K562 (cell line): ENCODE measurements at regions not wholly inside any gene's neighbourhood (a gene's known extent, or its start where the extent isn't known, plus 50 kb on each side); places are given as distances from the start of the nearest gene placed in this dataset.

Source experiments
- ATAC-seq: fragments of 200-7000 bp; cut with Tn5 transposase; 3 replicates; pipeline ENCODE4 v1.9.1; 2020; ENCODE audit warnings: moderate library complexity
- BruUV-seq: library from RNA; stranded (reverse); fragments of 400-500 nt; replicated peaks from 2 replicates; lab custom pipeline; 2021; lab: Mats Ljungman, UMichigan
- CTCF ChIA-PET: fragments of 300-600 bp; formaldehyde crosslinking; extraction: SDS; loops from one replicate; lab custom pipeline; 2021; ENCODE audit warnings: low intra/inter-chr PET ratio; lab: Yijun Ruan, JAX
- POLR2A ChIA-PET: fragments of 300-600, 350-650 bp; sonication (Branson Sonifier 250); formaldehyde crosslinking; extraction: SDS; loops from one replicate; lab custom pipeline; 2021; ENCODE audit warnings: antibody characterized with exemption, inconsistent platforms; lab: Yijun Ruan, JAX
- DNase-seq, 4 experiments: peaks; one replicate each; pipeline versions ENCODE4 v3.0.0 to v3.0.0-alpha.2; 2011 to 2018; ENCODE audit warnings: low spot score in 3 of 4, mixed read lengths in 3 of 4; ENCODE audit errors: extremely low read depth in 1 of 4
- FAIRE-seq: peaks from 2 replicates; lab custom pipeline; 2011; peaks lifted over from hg19 to GRCh38; lab: Jason Lieb, UNC
- H2AFZ ChIP-seq: 2 replicates; pipeline ENCODE4 v1.6.0; 2011; ENCODE audit warnings: low read depth, low read length, control low read depth, inconsistent platforms
- H3K27ac ChIP-seq: fragments of 200-600 bp; 3 replicates; pipeline ENCODE4 v1.8.0; 2011; ENCODE audit warnings: low read depth, mild to moderate bottlenecking, control low read depth, inconsistent platforms, low read length, moderate library complexity, mixed read lengths; ENCODE audit errors: extremely low read depth
- H3K27me3 ChIP-seq, 2 experiments: fragments of 300-600 bp in 1 of 2; 2 replicates in 1 of 2; 3 replicates in 1 of 2; pipeline versions ENCODE4 v1.6.0 to v1.8.0; 2011; ENCODE audit warnings: inconsistent platforms in 2 of 2, low read length in 2 of 2, mild to moderate bottlenecking in 1 of 2, mixed read lengths in 1 of 2, moderate library complexity in 1 of 2; ENCODE audit not compliant: control insufficient read depth in 2 of 2, insufficient read depth in 2 of 2
- H3K36me3 ChIP-seq: fragments of 300-600 bp; 3 replicates; pipeline ENCODE4 v1.8.0; 2011; ENCODE audit warnings: mild to moderate bottlenecking, low read length, inconsistent platforms; ENCODE audit not compliant: control insufficient read depth, insufficient read depth
- H3K4me1 ChIP-seq, 2 experiments: fragments of 200-600 bp in 1 of 2; replicated peaks in 1 of 2; 2 replicates in 1 of 2; 3 replicates in 1 of 2; pipeline versions ENCODE4 v1.5.1 to v1.8.0; 2011; ENCODE audit warnings: inconsistent platforms in 2 of 2, low read length in 2 of 2, mild to moderate bottlenecking in 1 of 2, mixed read lengths in 1 of 2, moderate library complexity in 1 of 2; ENCODE audit not compliant: control insufficient read depth in 2 of 2, insufficient read depth in 2 of 2
- H3K4me2 ChIP-seq: 2 replicates; pipeline ENCODE4 v1.6.1; 2011; ENCODE audit warnings: low read length, control low read depth, inconsistent platforms, mixed read lengths; ENCODE audit not compliant: insufficient read depth
- H3K4me3 ChIP-seq: fragments of 200-600 bp; sonication (generic), shearing (Covaris generic); 2 replicates; pipeline ENCODE4 v1.5.1; 2016; ENCODE audit warnings: control low read depth, inconsistent platforms
- H3K79me2 ChIP-seq: fragments of 200-600 bp; 3 replicates; pipeline ENCODE4 v1.8.0; 2011; ENCODE audit warnings: low read length, inconsistent platforms; ENCODE audit not compliant: control insufficient read depth, insufficient read depth
- H3K9ac ChIP-seq, 2 experiments: 2 replicates each; pipeline versions ENCODE4 v1.6.0 to v1.6.1; 2011; ENCODE audit warnings: low read depth in 2 of 2, low read length in 2 of 2, control low read depth in 1 of 2, inconsistent platforms in 1 of 2, mild to moderate bottlenecking in 1 of 2, mixed read lengths in 1 of 2; ENCODE audit not compliant: insufficient read depth in 1 of 2
- H3K9me1 ChIP-seq: one replicate; pipeline ENCODE4 v1.6.0; 2011; ENCODE audit warnings: inconsistent platforms, mild to moderate bottlenecking, low read length, moderate library complexity; ENCODE audit not compliant: control insufficient read depth, insufficient read depth
- H3K9me3 ChIP-seq: replicated peaks from 2 replicates; pipeline ENCODE4 v1.5.1; 2011; ENCODE audit warnings: low read depth, low read length, inconsistent platforms; ENCODE audit not compliant: control insufficient read depth, insufficient read depth
- H4K20me1 ChIP-seq: replicated peaks from 2 replicates; pipeline ENCODE4 v1.6.1; 2011; ENCODE audit warnings: low read length, inconsistent platforms, mixed read lengths; ENCODE audit not compliant: control insufficient read depth, insufficient read depth
- CBX3 ChIP-seq, 2 experiments: IDR thresholded peaks; 1 replicate in 1 of 2; 2 replicates in 1 of 2; pipeline ENCODE4 v1.6.1; 2012; ENCODE audit warnings: inconsistent platforms in 2 of 2, low read length in 2 of 2, borderline replicate concordance in 1 of 2, control low read depth in 1 of 2
- CHCHD3 ChIP-seq: fragments of 250-450 bp; sonication (Bioruptor Pico); IDR thresholded peaks from 2 replicates; pipeline ENCODE4 v2.1.2; 2022; ENCODE audit warnings: mild to moderate bottlenecking
- E2F5 ChIP-seq: sonication (generic); formaldehyde crosslinking; IDR thresholded peaks from 2 replicates; pipeline ENCODE4 v1.8.0; 2022; ENCODE audit warnings: mild to moderate bottlenecking, missing genetic modification reagents
- GATA2 ChIP-seq: sonication (generic); formaldehyde crosslinking; IDR thresholded peaks from 2 replicates; pipeline ENCODE4 v1.4.0; 2020; ENCODE audit warnings: mild to moderate bottlenecking, missing genetic modification reagents
- KDM1A ChIP-seq, 2 experiments: fragments of 450-650 bp; IDR thresholded peaks; 2 replicates each; pipeline ENCODE4 v1.6.1; 2016; ENCODE audit warnings: mild to moderate bottlenecking in 2 of 2
- MEF2D ChIP-seq: conservative IDR thresholded peaks from 2 replicates; pipeline ENCODE4 v1.6.1; 2016; ENCODE audit warnings: low read depth, missing genetic modification characterization, missing compliant biosample characterization
- NCOA1 ChIP-seq: fragments of 450-650 bp; IDR thresholded peaks from 2 replicates; pipeline ENCODE4 v1.6.1; 2016; ENCODE audit warnings: low read depth
- NCOA6 ChIP-seq: fragments of 450-650 bp; IDR thresholded peaks from 2 replicates; pipeline ENCODE4 v1.6.1; 2017; ENCODE audit warnings: mild to moderate bottlenecking
- PRPF4 ChIP-seq: fragments of 200-400 bp; formaldehyde crosslinking; IDR thresholded peaks from one replicate; pipeline ENCODE4 v1.6.1; 2017; ENCODE audit warnings: low read length, low read depth, mild to moderate bottlenecking; ENCODE audit not compliant: insufficient read depth, poor library complexity, severe bottlenecking
- TAF15 ChIP-seq: fragments of 200-400 bp; formaldehyde crosslinking; IDR thresholded peaks from 2 replicates; pipeline ENCODE4 v1.6.1; 2017; ENCODE audit warnings: mild to moderate bottlenecking, low read depth, low read length, moderate library complexity
- TRIM25 ChIP-seq: fragments of 450-650 bp; IDR thresholded peaks from 2 replicates; pipeline ENCODE4 v1.7.0; 2016; ENCODE audit warnings: borderline replicate concordance
- TSHZ1 ChIP-seq: fragments of 250-450 bp; sonication (Bioruptor Pico); IDR thresholded peaks from 2 replicates; pipeline ENCODE4 v1.4.0; 2020; ENCODE audit warnings: mild to moderate bottlenecking, moderate library complexity
- ZNF224 ChIP-seq: sonication (generic); formaldehyde crosslinking; IDR thresholded peaks from 2 replicates; pipeline ENCODE4 v1.8.0; 2022; ENCODE audit warnings: mild to moderate bottlenecking, missing genetic modification reagents
- ZNF696 ChIP-seq: fragments of 250-450 bp; sonication (Bioruptor Pico); conservative IDR thresholded peaks from 2 replicates; pipeline ENCODE4 v1.4.0; 2020; ENCODE audit warnings: mild to moderate bottlenecking, moderate library complexity
- WGBS: fragments of 100-300 bp; shearing (Covaris generic); methylation state at CpG from one replicate; pipeline ENCODE4 v1.1.6; 2016; ENCODE audit warnings: low coverage, mixed read lengths; ENCODE audit not compliant: insufficient coverage; ENCODE audit errors: missing lambda C conversion rate; 5-methylcytosine and 5-hydroxymethylcytosine counted together
- in situ Hi-C: fragments of 300-500 bp; cut with MboI; formaldehyde crosslinking; loops from 4 replicates; pipeline ENCODE4 v1.15.0; 2018; ENCODE audit warnings: inconsistent platforms, mixed read lengths
- intact Hi-C: fragments of 100-400 bp; cut with micrococcal nuclease; formaldehyde crosslinking; loops from 2 replicates; pipeline ENCODE4 v1.14.2; 2022

GRCh38 chr14:39694341-39694740 lies 262.1 kb upstream of the FBXO33 start (continued):
- TF ChIP-seq PRPF4 (no peak), KDM1A (IDR thresholded peaks at IDR 0.05) (no peak), ZNF696 (CRISPR knock-in tag) (no peak), TAF15 (no peak), CHCHD3 (CRISPR knock-in tag) (no peak)

GRCh38 chr14:39683691-39684260 lies 251.5 kb upstream of the FBXO33 start:
- DNase-seq (no peak), ATAC-seq (no peak), FAIRE-seq (no peak)
- no peak overlapping the region for H2AFZ ChIP-seq
- H3K79me2 ChIP-seq: no peaks in the 10 kb centered on the region
- TF ChIP-seq NCOA1 (no peak), GATA2 (no peak), MEF2D (tag) (no peak), ZNF224 (CRISPR knock-in tag) (no peak), TRIM25 (no peak), CBX3 (IDR thresholded peaks at IDR 0.05; ENCODE audit: borderline replicate concordance in 1 of 2, low read length in 2 of 2) (no peak), E2F5 (no peak), TSHZ1 (CRISPR knock-in tag) (no peak), NCOA6 (no peak)
- H3K4me3 ChIP-seq: no peak overlapping the region
- POLR2A ChIA-PET: no interaction called here
- no TSS peak for BruUV-seq
- no peak overlapping the region for H3K9ac ChIP-seq
- H4K20me1 ChIP-seq: no peaks in the 10 kb centered on the region
- intact Hi-C loops (no loop called here), in situ Hi-C loops (no loop called here)
- no peaks in the 10 kb centered on the region for H3K9me3 ChIP-seq
- H3K4me2 ChIP-seq: no peak overlapping the region
- 0% methylated on average over 3 of the region's 3 CpGs for WGBS
- no peaks in the 10 kb centered on the region for H3K27me3 ChIP-seq
- CTCF ChIA-PET: no interaction called here
- H3K9me1 ChIP-seq: no peaks in the 10 kb centered on the region
- H3K4me1 ChIP-seq: no peaks in the 10 kb centered on the region
- H3K27ac ChIP-seq: no peak overlapping the region
- H3K36me3 ChIP-seq: no peaks in the 10 kb centered on the region
